MCF 10A (cell line): ENCODE measurements at regions not wholly inside any gene's neighbourhood (a gene's known extent, or its start where the extent isn't known, plus 50 kb on each side); places are given as distances from the start of the nearest gene placed in this dataset.
A peak's percentile ranks its signal among the peaks of the same experiment; 100 is the strongest.

Experiments used
- BruUV-seq: library from RNA; stranded (reverse); fragments of 400-500 nt; replicated peaks from 2 replicates; lab custom pipeline; 2021; lab: Mats Ljungman, UMichigan
- CTCF ChIA-PET: fragments of 300-600 bp; sonication (Branson Sonifier 250); formaldehyde crosslinking; extraction: SDS; loops from one replicate; lab custom pipeline; 2021; ENCODE audit warnings: antibody characterized with exemption, inconsistent platforms; lab: Yijun Ruan, JAX
- POLR2A ChIA-PET: fragments of 300-600, 350-650 bp; sonication (Branson Sonifier 250); formaldehyde crosslinking; extraction: SDS; loops from one replicate; lab custom pipeline; 2020; ENCODE audit warnings: antibody characterized with exemption, inconsistent platforms; lab: Yijun Ruan, JAX
- DNase-seq: peaks from one replicate; pipeline ENCODE4 v3.0.0-alpha.2; 2018; ENCODE audit not compliant: unreplicated experiment
- H3K27ac Mint-ChIP-seq: one replicate; pipeline ENCODE4 v1.8.0; 2022; ENCODE audit warnings: mild to moderate bottlenecking, low read depth, mixed read lengths; ENCODE audit not compliant: unreplicated experiment
- H3K27me3 Mint-ChIP-seq: one replicate; pipeline ENCODE4 v1.8.0; 2022; ENCODE audit warnings: mixed read lengths; ENCODE audit not compliant: insufficient read depth, unreplicated experiment
- H3K36me3 Mint-ChIP-seq: one replicate; pipeline ENCODE4 v1.8.0; 2022; ENCODE audit warnings: mild to moderate bottlenecking, moderate library complexity, mixed read lengths; ENCODE audit not compliant: insufficient read depth, unreplicated experiment
- H3K4me1 Mint-ChIP-seq: one replicate; pipeline ENCODE4 v1.8.0; 2022; ENCODE audit warnings: mixed read lengths; ENCODE audit not compliant: insufficient read depth, unreplicated experiment
- H3K4me3 Mint-ChIP-seq: one replicate; pipeline ENCODE4 v1.8.0; 2022; ENCODE audit warnings: mild to moderate bottlenecking, moderate library complexity, mixed read lengths; ENCODE audit not compliant: unreplicated experiment
- H3K9me3 Mint-ChIP-seq: one replicate; pipeline ENCODE4 v1.8.0; 2022; ENCODE audit warnings: mixed read lengths; ENCODE audit not compliant: unreplicated experiment
- CTCF ChIP-seq: fragments of 200-600 bp; IDR thresholded peaks from one replicate; pipeline ENCODE4 v1.8.0; 2022; ENCODE audit warnings: antibody characterized with exemption, mild to moderate bottlenecking; ENCODE audit not compliant: unreplicated experiment
- intact Hi-C: fragments of 100-400 bp; cut with micrococcal nuclease; formaldehyde crosslinking; loops from 2 replicates; pipeline ENCODE4 v1.14.1; 2022

- intact Hi-C loops = no loop called here
- H3K27ac Mint-ChIP-seq = no peak overlapping the region
- H3K4me3 Mint-ChIP-seq = no peak overlapping the region
- H3K9me3 Mint-ChIP-seq = peaks cover 4% of the 10 kb centered on the region
- H3K27me3 Mint-ChIP-seq = no peaks in the 10 kb centered on the region
- BruUV-seq = no TSS peak
- ChIA-PET POLR2A (interaction anchor here (0.5 to 1.0 kb wide), 2 partner anchors 10 to 18 kb away, joined by 3 read pairs; no protein-coding TSS in a partner anchor), CTCF (interaction anchor here (0.6 to 1.7 kb wide), 3 partner anchors 29 to 1249 kb away, joined by 3 read pairs; no protein-coding TSS in a partner anchor)
- TF ChIP-seq CTCF = no peak
- H3K36me3 Mint-ChIP-seq = no peaks in the 10 kb centered on the region
- no peak for DNase-seq
- H3K4me1 Mint-ChIP-seq = peaks cover 4% of the 10 kb centered on the region
Measured at GRCh38 chr6:123747515-123747914, 56.1 kb upstream of the NKAIN2 start.

DNA sequence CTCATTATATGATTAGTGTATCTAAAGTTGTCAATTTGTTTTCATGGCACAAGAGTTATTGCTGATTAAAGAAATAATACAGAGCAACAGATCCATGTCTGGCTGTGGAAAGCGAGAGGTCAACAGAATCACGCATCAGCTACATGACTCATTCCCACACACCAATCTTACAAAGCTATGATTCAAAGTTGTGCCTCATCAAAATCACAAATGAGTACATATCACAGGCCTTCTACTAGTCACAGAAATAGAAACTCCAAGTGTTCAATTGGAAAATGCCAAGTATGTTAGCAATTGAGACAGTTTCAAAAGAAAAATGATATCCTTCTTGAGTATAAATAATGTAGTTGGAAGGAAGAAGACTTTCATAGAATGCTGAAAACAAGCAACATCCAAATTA lies 57.8 kb upstream of the NKAIN2 start:
- H3K4me1 Mint-ChIP-seq = peaks cover 4% of the 10 kb centered on the region
- TF ChIP-seq CTCF = no peak
- POLR2A ChIA-PET = no interaction called here
- DNase-seq = peak; percentile 49
- H3K36me3 Mint-ChIP-seq = no peaks in the 10 kb centered on the region
- H3K4me3 Mint-ChIP-seq = no peak overlapping the region
- no peak overlapping the region for H3K27ac Mint-ChIP-seq
- H3K27me3 Mint-ChIP-seq = no peaks in the 10 kb centered on the region
- H3K9me3 Mint-ChIP-seq = no peaks in the 10 kb centered on the region
- no TSS peak for BruUV-seq
- intact Hi-C loops = no loop called here
- CTCF ChIA-PET = no interaction called here

DNA sequence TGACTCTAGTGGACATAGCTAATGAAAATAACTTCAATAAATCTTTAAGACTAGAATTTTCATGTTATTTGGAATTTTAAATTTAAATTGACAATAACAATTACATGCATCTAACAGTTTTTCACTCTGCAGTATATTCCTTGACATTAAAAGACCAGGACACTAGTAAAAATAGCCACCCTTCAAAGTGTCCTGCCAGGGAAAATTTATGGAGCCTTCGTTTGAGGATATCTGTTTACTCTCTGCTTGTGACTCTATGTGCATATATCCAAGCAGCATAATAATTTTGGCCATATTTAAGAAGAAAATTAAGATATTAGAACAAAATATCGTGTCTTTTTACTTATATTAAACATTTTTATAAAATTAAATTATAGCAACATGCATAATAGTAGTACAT lies 58.8 kb upstream of the NKAIN2 start:
- BruUV-seq = no TSS peak
- no peak for TF ChIP-seq CTCF
- peaks cover 4% of the 10 kb centered on the region for H3K4me1 Mint-ChIP-seq
- intact Hi-C loops = no loop called here
- H3K27ac Mint-ChIP-seq = no peak overlapping the region
- DNase-seq = no peak
- no peaks in the 10 kb centered on the region for H3K27me3 Mint-ChIP-seq
- no peaks in the 10 kb centered on the region for H3K36me3 Mint-ChIP-seq
- no peak overlapping the region for H3K4me3 Mint-ChIP-seq
- ChIA-PET CTCF (no interaction called here), POLR2A (no interaction called here)
- no peaks in the 10 kb centered on the region for H3K9me3 Mint-ChIP-seq

- TF ChIP-seq CTCF = no peak
- ChIA-PET CTCF (interaction anchor here (0.6 kb wide), 1 partner anchor 36 kb away, joined by 3 read pairs; no protein-coding TSS in a partner anchor), POLR2A (no interaction called here)
- H3K4me1 Mint-ChIP-seq = peaks cover 4% of the 10 kb centered on the region
- H3K27me3 Mint-ChIP-seq = no peaks in the 10 kb centered on the region
- no peaks in the 10 kb centered on the region for H3K36me3 Mint-ChIP-seq
- H3K9me3 Mint-ChIP-seq = no peaks in the 10 kb centered on the region
- no peak overlapping the region for H3K4me3 Mint-ChIP-seq
- H3K27ac Mint-ChIP-seq = no peak overlapping the region
- no peak for DNase-seq
- intact Hi-C loops = no loop called here
- BruUV-seq = no TSS peak
Measured at GRCh38 chr6:123742626-123743025, 61.0 kb upstream of the NKAIN2 start.
